ENCODE measurements at regions not wholly inside any gene's neighbourhood (a gene's known extent, or its start where the extent isn't known, plus 50 kb on each side); places are given as distances from the start of the nearest gene placed in this dataset.
"Not testable (repeated sequence)": the region's sequence is repeated elsewhere in the genome, so short reads cannot be mapped to it uniquely, and the experiment has no call there.

- TF ChIP-seq CTCF (IDR thresholded peaks at IDR 0.05; ENCODE audit: low read depth, low read length), result no peak
- in situ Hi-C loops (cut with HindIII; ENCODE audit: low sequenced_read_pairs), result no loop called here
Observed at GRCh38 chr7:4525884-4526283, 156.2 kb upstream of the FOXK1 start.

GRCh38 chr7:4527988-4528636 lies 154.0 kb upstream of the FOXK1 start:
- in situ Hi-C loops (cut with HindIII; ENCODE audit: low sequenced_read_pairs), result no loop called here
- no peak overlapping the region for H3K4me3 ChIP-seq (ENCODE audit: low read depth, low read length)
- TF ChIP-seq CTCF (IDR thresholded peaks at IDR 0.05; ENCODE audit: low read depth, low read length), result no peak
- no peak for DNase-seq (ENCODE audit: low read depth, low spot score)

More at GRCh38 chr7:4525884-4526283, 156.2 kb upstream of the FOXK1 start:
- no peak for DNase-seq (ENCODE audit: low read depth, low spot score)
- no peak overlapping the region for H3K4me3 ChIP-seq (ENCODE audit: low read depth, low read length)

GRCh38 chr7:4531236-4531635 lies 150.9 kb upstream of the FOXK1 start:
- in situ Hi-C loops (cut with HindIII; ENCODE audit: low sequenced_read_pairs), result no loop called here
- no peak for TF ChIP-seq CTCF (IDR thresholded peaks at IDR 0.05; ENCODE audit: low read depth, low read length)

GRCh38 chr7:4533339-4533738 lies 148.8 kb upstream of the FOXK1 start:
- DNase-seq (ENCODE audit: low read depth, low spot score); H3K4me3 ChIP-seq (ENCODE audit: low read depth, low read length); in situ Hi-C loops (cut with HindIII; ENCODE audit: low sequenced_read_pairs): not testable (repeated sequence)

More at GRCh38 chr7:4531236-4531635, 150.9 kb upstream of the FOXK1 start:
- no peak overlapping the region for H3K4me3 ChIP-seq (ENCODE audit: low read depth, low read length)
- no peak for DNase-seq (ENCODE audit: low read depth, low spot score)

GRCh38 chr7:4549681-4550080 lies 132.4 kb upstream of the FOXK1 start:
- in situ Hi-C loops (cut with HindIII; ENCODE audit: low sequenced_read_pairs), result no loop called here
- no peak for DNase-seq (ENCODE audit: low read depth, low spot score)
- no peak for TF ChIP-seq CTCF (IDR thresholded peaks at IDR 0.05; ENCODE audit: low read depth, low read length)
- H3K4me3 ChIP-seq (ENCODE audit: low read depth, low read length), result no peak overlapping the region

GRCh38 chr7:4550117-4550516 lies 132.0 kb upstream of the FOXK1 start:
- TF ChIP-seq CTCF (IDR thresholded peaks at IDR 0.05; ENCODE audit: low read depth, low read length), result no peak
- DNase-seq (ENCODE audit: low read depth, low spot score), result no peak
- H3K4me3 ChIP-seq (ENCODE audit: low read depth, low read length), result no peak overlapping the region
- in situ Hi-C loops (cut with HindIII; ENCODE audit: low sequenced_read_pairs), result no loop called here

GRCh38 chr7:4552985-4553384 lies 129.1 kb upstream of the FOXK1 start:
- in situ Hi-C loops (cut with HindIII; ENCODE audit: low sequenced_read_pairs), result no loop called here
- TF ChIP-seq CTCF (IDR thresholded peaks at IDR 0.05; ENCODE audit: low read depth, low read length), result no peak
- H3K4me3 ChIP-seq (ENCODE audit: low read depth, low read length), result no peak overlapping the region
- DNase-seq (ENCODE audit: low read depth, low spot score), result no peak
